NCI-H460 (cell line): ENCODE measurements at regions not wholly inside any gene's neighbourhood (a gene's known extent, or its start where the extent isn't known, plus 50 kb on each side); places are given as distances from the start of the nearest gene placed in this dataset.
"Not testable (repeated sequence)": the region's sequence is repeated elsewhere in the genome, so short reads cannot be mapped to it uniquely, and the experiment has no call there.

ENCODE experiments used
- DNase-seq: peaks from one replicate; pipeline ENCODE4 v3.0.0-alpha.2; 2016; ENCODE audit warnings: low read depth; ENCODE audit errors: extremely low read depth

- no peak for DNase-seq
These were observed 78.3 kb upstream of the ANKRD55 start for GRCh38 chr5:56311306-56311905.

DNA sequence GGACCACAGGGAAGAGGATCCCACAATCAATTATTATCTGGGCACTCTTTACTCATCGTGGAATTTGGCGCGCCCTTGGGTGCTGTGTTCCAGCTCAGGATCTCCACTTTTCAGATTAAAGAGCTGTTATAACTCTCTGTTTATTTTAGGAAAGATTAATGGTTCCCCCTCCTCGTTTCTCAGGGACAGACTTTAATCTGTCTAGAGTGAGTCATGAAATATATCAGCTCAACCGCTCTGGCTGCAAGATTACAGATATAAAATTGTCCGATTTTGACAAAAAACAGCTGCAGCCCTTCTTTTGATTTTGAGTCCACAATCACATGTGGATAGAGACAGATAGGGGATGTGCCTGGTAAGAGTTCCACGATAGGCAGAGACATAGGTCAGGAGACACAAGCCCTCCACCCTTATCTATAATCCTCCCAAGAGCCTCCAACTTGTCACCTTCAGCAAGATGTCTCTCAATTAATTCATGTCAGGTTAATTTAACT lies 77.6 kb upstream of the ANKRD55 start:
- no peak for DNase-seq

DNA sequence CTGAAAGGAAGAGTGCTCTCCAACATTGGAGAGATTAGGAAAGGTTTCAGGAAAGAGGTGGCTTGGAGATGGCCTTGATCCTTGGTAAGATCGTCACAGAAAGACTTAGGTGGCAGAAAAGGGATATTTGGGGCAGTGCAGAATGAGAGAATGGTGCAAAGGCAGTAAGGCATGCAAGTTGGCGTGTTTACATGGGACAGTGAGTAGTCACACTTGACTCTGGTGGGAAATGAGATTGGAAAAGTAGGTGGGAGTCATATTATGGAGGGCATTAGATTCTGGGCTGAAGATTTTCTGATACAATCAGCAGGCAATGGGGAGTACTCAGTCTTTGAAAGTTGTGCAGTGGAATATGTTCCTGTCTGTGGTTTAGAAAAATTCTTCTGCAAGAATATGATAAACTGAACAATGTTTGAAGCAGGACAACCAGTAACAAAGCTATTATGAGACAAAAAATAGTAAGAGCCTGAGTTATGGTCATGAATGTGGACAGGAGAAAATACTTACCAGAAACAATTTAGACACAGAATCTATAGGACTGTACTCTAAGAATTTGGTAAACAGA lies 76.2 kb upstream of the ANKRD55 start:
- no peak for DNase-seq

DNA sequence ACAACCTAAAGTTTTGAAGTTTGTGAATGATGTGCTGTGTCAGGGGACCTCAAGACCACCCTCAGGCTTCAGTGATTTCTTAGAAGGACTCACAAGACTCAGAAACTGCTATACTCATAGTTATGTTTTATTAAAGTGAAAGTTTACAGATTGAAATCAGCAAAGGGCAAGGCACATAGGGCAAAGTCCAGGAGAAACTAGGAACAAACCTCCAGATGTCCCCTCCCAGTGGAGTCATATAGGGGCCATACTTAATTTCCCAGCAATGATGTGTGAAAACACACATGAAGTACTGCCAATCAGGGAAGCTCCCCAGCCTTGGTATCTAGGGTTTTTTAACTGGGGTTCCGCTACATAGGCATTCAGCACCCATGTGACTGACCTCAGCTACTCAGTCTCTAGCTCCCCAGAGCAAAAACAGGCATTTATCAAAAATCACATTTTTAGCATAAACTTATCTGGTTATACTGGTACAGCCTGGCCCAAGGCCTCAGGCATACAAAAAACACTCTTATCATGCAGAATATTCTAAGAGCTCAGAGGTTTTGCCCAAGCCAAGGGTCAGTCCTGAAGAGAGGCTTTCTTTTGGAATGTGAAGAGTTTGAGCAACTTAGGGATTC lies 74.7 kb upstream of the ANKRD55 start:
- no peak for DNase-seq

DNA sequence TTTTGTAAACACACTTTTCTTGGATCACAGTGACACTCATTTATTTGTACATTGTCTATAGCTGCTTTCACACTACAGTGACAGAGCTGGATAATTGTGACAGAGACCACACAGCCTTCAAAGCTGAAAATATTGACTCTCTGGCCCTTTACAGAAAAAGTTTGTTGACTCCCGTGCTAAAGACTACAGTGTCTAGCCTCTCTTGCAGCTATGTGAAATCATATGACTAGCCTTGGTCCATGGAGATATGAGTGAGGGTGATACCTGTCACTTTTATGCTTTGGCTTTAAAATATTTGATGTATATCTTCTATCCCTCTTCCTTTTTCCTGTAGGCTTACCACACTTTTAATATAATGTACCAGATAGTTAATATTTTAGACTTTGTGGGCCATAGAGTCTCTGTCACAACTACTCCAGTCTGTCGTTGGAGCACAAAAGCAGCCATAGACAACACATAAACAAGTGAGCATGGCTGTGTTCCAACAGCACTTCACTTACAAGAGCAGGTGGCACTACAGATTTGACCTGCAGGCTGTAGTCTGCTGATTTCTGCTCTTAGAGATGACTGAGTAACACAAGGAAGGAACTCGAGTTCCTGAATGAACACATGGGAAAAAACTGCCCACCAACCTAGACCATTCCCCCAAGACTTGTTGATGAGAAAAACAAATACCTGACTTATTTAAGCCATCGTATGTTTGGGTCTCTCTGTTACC lies 73.5 kb upstream of the ANKRD55 start:
- no peak for DNase-seq

- no peak for DNase-seq
These were observed 72.1 kb upstream of the ANKRD55 start for GRCh38 chr5:56305001-56305950.

DNA sequence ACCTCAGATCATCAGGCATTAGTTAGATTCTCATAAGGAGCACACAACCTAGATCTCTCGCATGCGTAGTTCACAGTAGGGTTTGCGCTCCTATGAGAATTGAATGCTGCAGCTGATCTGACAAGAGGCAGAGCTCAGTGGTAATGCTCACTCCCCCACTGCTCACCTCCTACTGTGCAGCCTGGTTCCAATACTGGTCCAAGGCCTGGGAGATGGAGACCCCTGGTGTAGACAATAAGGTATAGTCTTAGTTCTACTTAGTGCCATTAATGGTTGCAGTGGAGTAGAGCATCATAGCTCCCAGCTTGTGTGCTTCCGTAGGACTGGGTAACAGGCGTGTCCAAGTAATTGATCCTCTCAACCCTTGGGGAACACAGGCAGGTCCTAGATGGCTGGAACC lies 70.4 kb upstream of the ANKRD55 start:
- no peak for DNase-seq

GRCh38 chr5:56302027-56302426 lies 68.9 kb upstream of the ANKRD55 start:
- no peak for DNase-seq

- no peak for DNase-seq
These were observed 67.9 kb upstream of the ANKRD55 start for GRCh38 chr5:56301069-56301468.

DNA sequence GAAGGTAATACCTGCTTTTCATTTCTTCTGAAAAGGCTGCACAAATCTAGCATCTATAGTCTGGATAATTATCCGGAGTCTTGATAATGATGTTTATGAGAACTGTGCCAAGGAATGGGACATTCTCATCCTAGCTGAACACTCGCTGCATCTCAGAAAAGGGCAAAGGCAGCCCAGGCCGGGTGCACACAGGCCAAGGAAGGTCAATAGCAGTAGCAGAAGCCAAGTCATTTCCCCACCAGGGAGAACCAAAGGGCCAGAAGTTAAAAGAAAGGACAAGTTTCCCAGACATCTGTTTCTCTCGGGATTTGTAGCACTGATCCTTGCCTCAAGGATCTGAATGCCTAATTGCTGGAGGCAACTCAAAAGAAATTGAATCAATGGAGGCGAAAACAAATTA lies 66.1 kb upstream of the ANKRD55 start:
- DNase-seq, result no peak

DNA sequence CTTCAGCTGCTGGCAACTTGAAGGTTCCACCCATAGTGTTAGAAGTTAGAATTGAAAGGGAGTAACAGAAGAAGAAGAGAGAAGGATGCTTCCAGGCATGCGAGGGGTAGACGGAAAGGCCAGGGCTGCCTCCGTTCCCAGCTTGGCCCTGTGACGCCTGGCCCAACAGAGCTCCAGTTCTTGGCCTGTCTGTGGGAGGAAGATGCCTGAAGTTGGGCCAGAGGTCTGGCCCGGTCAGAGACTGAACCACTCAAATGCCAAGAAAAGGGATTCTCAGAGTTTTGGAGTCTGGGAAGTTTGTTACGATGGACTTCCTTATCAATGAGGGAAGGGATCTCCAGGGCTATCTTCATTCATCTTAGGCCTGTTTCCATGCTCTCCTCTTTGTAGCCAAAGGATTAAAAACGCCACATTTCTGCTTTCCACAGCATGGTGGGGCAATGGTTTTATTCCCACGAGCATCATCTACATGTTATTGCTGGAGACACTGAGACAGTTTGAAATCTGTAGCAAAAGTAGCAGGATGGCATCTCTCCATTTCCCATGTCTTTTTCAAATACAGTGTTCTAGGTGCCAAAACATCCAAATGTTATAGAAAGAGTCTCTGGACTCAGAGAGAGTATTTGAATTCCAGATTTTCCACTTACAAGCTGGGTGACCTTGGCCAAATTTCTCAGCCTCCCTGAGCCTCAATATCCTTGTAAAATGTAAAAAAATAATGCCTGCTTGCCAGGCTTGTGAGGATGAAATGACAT lies 65.4 kb upstream of the ANKRD55 start:
- no peak for DNase-seq

GRCh38 chr5:56297851-56298250 lies 64.7 kb upstream of the ANKRD55 start:
- no peak for DNase-seq

GRCh38 chr5:56295311-56295710 lies 62.2 kb upstream of the ANKRD55 start:
- DNase-seq, result not testable (repeated sequence)

GRCh38 chr5:56294354-56294753 lies 61.2 kb upstream of the ANKRD55 start:
- DNase-seq, result no peak

DNA sequence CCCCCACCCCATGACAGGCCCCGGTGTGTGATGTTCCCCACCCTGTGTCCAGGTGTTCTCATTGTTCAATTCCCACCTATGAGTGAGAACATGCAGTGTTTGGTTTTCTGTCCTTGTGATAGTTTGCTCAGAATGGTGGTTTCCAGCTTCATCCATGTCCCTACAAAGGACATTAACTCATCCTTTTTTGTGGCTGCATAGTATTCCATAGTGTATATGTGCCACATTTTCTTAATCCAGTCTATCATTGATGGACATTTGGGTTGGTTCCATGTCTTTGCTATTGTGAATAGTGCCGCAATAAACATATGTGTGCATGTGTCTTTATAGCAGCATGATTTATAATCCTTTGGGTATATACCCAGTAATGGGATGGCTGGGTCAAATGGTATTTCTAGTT lies 59.7 kb upstream of the ANKRD55 start:
- DNase-seq, result not testable (repeated sequence)

- DNase-seq, result no peak
These were observed 58.7 kb upstream of the ANKRD55 start for GRCh38 chr5:56291661-56292374.

DNA sequence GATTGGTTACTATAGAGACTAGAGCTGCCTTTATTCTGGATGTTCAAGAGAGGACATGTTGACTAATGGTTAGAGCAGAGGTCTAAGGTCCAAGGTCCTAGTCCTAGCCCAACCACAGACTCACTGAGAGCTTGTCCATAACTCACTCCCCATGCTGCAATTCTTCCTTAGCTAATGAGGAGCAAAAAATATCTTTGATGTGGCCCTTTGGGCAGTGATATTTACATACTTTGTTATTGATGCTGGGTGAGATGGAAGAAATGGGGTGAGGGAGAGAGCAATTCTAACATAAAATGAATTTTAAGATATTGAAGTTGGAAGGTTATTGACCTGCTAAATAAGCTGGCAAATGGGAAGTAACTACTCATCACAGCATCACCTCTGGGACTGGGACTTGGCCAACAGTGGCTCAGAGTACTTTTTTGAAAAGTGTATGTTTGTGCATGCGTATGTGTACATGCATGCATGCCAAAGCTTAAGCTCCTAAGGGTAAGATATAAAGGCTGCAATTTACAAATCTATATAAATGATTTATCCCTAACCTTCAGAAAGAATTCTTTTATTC lies 58.0 kb upstream of the ANKRD55 start:
- DNase-seq, result no peak

DNA sequence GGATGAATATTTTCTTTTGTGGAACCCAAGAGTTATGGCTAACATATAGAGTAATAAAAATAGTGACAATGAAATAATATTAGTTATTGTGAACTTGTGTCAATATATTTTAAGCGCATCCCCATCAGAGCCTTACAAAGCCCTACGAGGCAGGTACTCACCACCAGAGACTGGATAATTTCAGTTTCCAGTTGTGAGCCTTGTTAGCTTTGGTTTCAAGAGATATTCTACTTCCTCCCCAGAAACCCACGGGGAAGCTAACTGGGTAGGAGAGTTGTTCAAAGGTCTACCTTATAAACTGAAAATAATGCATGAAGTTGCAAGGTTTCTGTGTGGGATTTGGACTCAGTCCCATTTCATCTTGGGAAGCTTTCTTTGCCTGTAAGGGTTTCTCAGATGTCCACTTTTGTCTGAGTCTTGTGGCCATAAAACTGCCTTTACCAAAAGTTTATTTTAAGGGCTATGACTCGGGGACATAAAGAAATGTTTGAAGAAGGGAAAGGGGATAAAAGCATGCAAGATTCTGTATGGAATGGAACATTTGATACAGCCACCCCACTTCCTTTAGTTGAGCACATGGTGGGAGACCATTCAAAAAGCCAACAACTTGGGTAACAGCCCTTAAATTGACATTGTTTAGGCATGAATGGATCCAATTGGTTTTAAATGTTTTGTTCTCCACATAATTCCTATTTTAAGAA lies 57.4 kb upstream of the ANKRD55 start:
- no peak for DNase-seq
